ENCODE measurements at regions not wholly inside any gene's neighbourhood (a gene's known extent, or its start where the extent isn't known, plus 50 kb on each side); places are given as distances from the start of the nearest gene placed in this dataset.

DNA sequence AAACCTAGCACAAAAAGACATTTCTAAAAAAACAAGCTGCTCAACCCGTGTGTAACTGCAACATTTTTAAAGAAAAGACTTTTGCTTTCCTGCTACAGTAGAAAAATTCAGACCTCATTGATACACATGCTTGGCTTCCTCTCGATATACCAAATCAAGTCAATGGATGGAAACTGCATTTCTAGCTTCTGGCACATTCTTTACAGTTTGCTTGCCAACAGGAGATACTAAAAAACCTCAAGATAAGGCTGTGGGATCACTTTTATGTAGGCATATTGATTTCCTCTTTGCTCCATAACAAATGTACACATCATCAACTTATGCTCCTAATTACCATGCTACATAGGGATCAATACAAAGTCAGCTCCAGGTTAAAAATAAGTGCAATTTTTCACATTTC, 178.4 kb downstream of the SIPA1L2 start:
- Mint-ChIP-seq H3K4me3 (no peak overlapping the region), H3K9me3 (no peaks in the 10 kb centered on the region), H3K27ac (no peak overlapping the region), H3K27me3 (ENCODE audit: insufficient read depth) (no peaks in the 10 kb centered on the region), H3K4me1 (peaks cover 8% of the 10 kb centered on the region), H3K36me3 (ENCODE audit: low read depth) (peaks cover 11% of the 10 kb centered on the region)
- Histone ChIP-seq H3K27me3 (ENCODE audit: control insufficient read depth, insufficient read depth, low read length, poor library complexity, severe bottlenecking) (no peaks in the 10 kb centered on the region), H3K4me1 (ENCODE audit: control insufficient read depth, insufficient read depth, low read length) (peaks cover 4% of the 10 kb centered on the region), H3K9ac (ENCODE audit: extremely low read depth, low read length, poor library complexity, severe bottlenecking) (no peak overlapping the region), H3K9me3 (ENCODE audit: control insufficient read depth, low read length) (no peaks in the 10 kb centered on the region), H3K4me3 (ENCODE audit: low read length) (no peak overlapping the region), H3K27ac (ENCODE audit: low read depth, low read length) (no peak overlapping the region), H3K36me3 (ENCODE audit: control insufficient read depth, insufficient read depth, low read length) (peaks cover 66% of the 10 kb centered on the region)
- TF ChIP-seq, protein P1, sequence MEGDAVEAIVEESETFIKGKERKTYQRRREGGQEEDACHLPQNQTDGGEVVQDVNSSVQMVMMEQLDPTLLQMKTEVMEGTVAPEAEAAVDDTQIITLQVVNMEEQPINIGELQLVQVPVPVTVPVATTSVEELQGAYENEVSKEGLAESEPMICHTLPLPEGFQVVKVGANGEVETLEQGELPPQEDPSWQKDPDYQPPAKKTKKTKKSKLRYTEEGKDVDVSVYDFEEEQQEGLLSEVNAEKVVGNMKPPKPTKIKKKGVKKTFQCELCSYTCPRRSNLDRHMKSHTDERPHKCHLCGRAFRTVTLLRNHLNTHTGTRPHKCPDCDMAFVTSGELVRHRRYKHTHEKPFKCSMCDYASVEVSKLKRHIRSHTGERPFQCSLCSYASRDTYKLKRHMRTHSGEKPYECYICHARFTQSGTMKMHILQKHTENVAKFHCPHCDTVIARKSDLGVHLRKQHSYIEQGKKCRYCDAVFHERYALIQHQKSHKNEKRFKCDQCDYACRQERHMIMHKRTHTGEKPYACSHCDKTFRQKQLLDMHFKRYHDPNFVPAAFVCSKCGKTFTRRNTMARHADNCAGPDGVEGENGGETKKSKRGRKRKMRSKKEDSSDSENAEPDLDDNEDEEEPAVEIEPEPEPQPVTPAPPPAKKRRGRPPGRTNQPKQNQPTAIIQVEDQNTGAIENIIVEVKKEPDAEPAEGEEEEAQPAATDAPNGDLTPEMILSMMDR (conservative IDR thresholded peaks at IDR 0.05): no peak
- WGBS, 2 experiments (ENCODE audit: insufficient coverage in 1 of 2, insufficient read length in 1 of 2): 93 to 96% methylated on average over 2 of the region's 2 CpGs
- no peak for DNase-seq

DNA sequence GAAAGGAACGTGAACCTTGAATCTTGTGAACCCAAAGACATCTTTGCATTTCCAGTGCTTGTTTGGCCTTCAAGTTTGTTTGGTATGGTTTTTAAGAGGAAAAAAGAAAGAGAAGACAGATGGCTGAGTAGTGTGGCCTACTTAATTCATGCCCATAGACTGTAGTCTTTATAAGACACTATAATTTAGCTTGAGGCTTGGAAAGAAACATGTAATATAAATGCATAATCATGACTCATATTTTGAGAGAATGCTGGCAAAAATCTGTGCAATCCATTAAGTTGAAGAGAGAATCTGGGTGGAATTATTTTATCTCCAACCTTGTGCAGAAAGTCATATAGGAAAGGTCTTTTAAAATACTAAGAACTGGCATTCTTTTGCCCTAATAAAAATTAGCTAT, 179.3 kb downstream of the SIPA1L2 start:
- WGBS, 2 experiments (ENCODE audit: insufficient coverage in 1 of 2, insufficient read length in 1 of 2): 97% methylated on average over 1 of the region's 1 CpG; no CpG with 5 or more reads in 1 of the 2 experiments

GRCh38 chr1:232447125-232447524, 182.8 kb downstream of the SIPA1L2 start:
- Histone ChIP-seq H3K27me3 (ENCODE audit: control insufficient read depth, insufficient read depth, low read length, poor library complexity, severe bottlenecking) (no peaks in the 10 kb centered on the region), H3K4me1 (ENCODE audit: control insufficient read depth, insufficient read depth, low read length) (peaks cover 4% of the 10 kb centered on the region), H3K4me3 (ENCODE audit: low read length) (no peak overlapping the region), H3K27ac (ENCODE audit: low read depth, low read length) (no peak overlapping the region), H3K36me3 (ENCODE audit: control insufficient read depth, insufficient read depth, low read length) (peaks cover 79% of the 10 kb centered on the region), H3K9ac (ENCODE audit: extremely low read depth, low read length, poor library complexity, severe bottlenecking) (no peak overlapping the region), H3K9me3 (ENCODE audit: control insufficient read depth, low read length) (no peaks in the 10 kb centered on the region)
- Mint-ChIP-seq H3K4me1 (peaks cover 7% of the 10 kb centered on the region), H3K27ac (no peak overlapping the region), H3K4me3 (no peak overlapping the region), H3K27me3 (ENCODE audit: insufficient read depth) (no peaks in the 10 kb centered on the region), H3K9me3 (no peaks in the 10 kb centered on the region), H3K36me3 (ENCODE audit: low read depth) (peaks cover 17% of the 10 kb centered on the region)
- 85 to 90% methylated on average over 2 of the region's 2 CpGs for WGBS, 2 experiments (ENCODE audit: insufficient coverage in 1 of 2, insufficient read length in 1 of 2)
- no peak for DNase-seq
- TF ChIP-seq, protein P1 (conservative IDR thresholded peaks at IDR 0.05): no peak

More for the DNA sequence above, 179.3 kb downstream of the SIPA1L2 start:
- TF ChIP-seq, protein P1 (conservative IDR thresholded peaks at IDR 0.05): no peak
- Histone ChIP-seq H3K4me1 (ENCODE audit: control insufficient read depth, insufficient read depth, low read length) (peaks cover 4% of the 10 kb centered on the region), H3K27me3 (ENCODE audit: control insufficient read depth, insufficient read depth, low read length, poor library complexity, severe bottlenecking) (no peaks in the 10 kb centered on the region), H3K9me3 (ENCODE audit: control insufficient read depth, low read length) (no peaks in the 10 kb centered on the region), H3K27ac (ENCODE audit: low read depth, low read length) (no peak overlapping the region), H3K9ac (ENCODE audit: extremely low read depth, low read length, poor library complexity, severe bottlenecking) (no peak overlapping the region), H3K4me3 (ENCODE audit: low read length) (no peak overlapping the region), H3K36me3 (ENCODE audit: control insufficient read depth, insufficient read depth, low read length) (peaks cover 64% of the 10 kb centered on the region)
- no peak overlapping the region for H3K27ac Mint-ChIP-seq
- peaks cover 7% of the 10 kb centered on the region for H3K4me1 Mint-ChIP-seq
- peaks cover 7% of the 10 kb centered on the region for H3K36me3 Mint-ChIP-seq (ENCODE audit: low read depth)
- no peak overlapping the region for H3K4me3 Mint-ChIP-seq
- no peaks in the 10 kb centered on the region for H3K9me3 Mint-ChIP-seq
- H3K27me3 Mint-ChIP-seq (ENCODE audit: insufficient read depth): no peaks in the 10 kb centered on the region
- DNase-seq: no peak

All from endodermal cell (in vitro differentiated cells).